HFF-Myc (cell line): ENCODE measurements at regions not wholly inside any gene's neighbourhood (a gene's known extent, or its start where the extent isn't known, plus 50 kb on each side); places are given as distances from the start of the nearest gene placed in this dataset.

Experiments
- DNase-seq: peaks from one replicate; pipeline ENCODE4 v3.0.0-alpha.2; 2011; ENCODE audit warnings: low read depth; ENCODE audit errors: extremely low read depth
- H3K4me3 ChIP-seq: replicated peaks from 2 replicates; pipeline ENCODE4 v1.5.1; 2011; ENCODE audit warnings: low read depth, mild to moderate bottlenecking, control low read depth, low read length
- CTCF ChIP-seq: IDR thresholded peaks from 2 replicates; pipeline ENCODE4 v1.5.1; 2012; ENCODE audit warnings: mild to moderate bottlenecking, low read depth, low read length, control low read depth; ENCODE audit errors: missing control alignments

- no peak for TF ChIP-seq CTCF
- H3K4me3 ChIP-seq = no peak overlapping the region
- DNase-seq = no peak
Measured at GRCh38 chr2:153373510-153374279, 104.9 kb downstream of the RPRM start.

GRCh38 chr2:153360239-153360638 lies 118.3 kb downstream of the RPRM start:
- TF ChIP-seq CTCF = no peak
- H3K4me3 ChIP-seq = no peak overlapping the region
- no peak for DNase-seq

- TF ChIP-seq CTCF = no peak
- no peak for DNase-seq
- H3K4me3 ChIP-seq = no peak overlapping the region
Measured at GRCh38 chr2:153354377-153354776, 124.2 kb downstream of the RPRM start.

GRCh38 chr2:153349603-153350002 lies 129.0 kb downstream of the RPRM start:
- no peak overlapping the region for H3K4me3 ChIP-seq
- TF ChIP-seq CTCF = no peak

GRCh38 chr2:153347818-153348495 lies 130.6 kb downstream of the RPRM start:
- no peak overlapping the region for H3K4me3 ChIP-seq
- no peak for TF ChIP-seq CTCF
- DNase-seq = no peak

More at GRCh38 chr2:153349603-153350002, 129.0 kb downstream of the RPRM start:
- DNase-seq = no peak

GRCh38 chr2:153320879-153321278 lies 157.7 kb downstream of the RPRM start:
- DNase-seq = no peak
- no peak overlapping the region for H3K4me3 ChIP-seq
- no peak for TF ChIP-seq CTCF
